ENCODE measurements at regions not wholly inside any gene's neighbourhood (a gene's known extent, or its start where the extent isn't known, plus 50 kb on each side); places are given as distances from the start of the nearest gene placed in this dataset.

GRCh38 chr12:66829660-66830325 lies 150.9 kb upstream of the GRIP1 start:
- Histone ChIP-seq H3K18ac (ENCODE audit: low read length) (no peak overlapping the region), H3K27me3 (ENCODE audit: control insufficient read depth in 3 of 3, insufficient read depth in 3 of 3, low read depth in 1 of 3, low read length in 3 of 3) (no peaks in the 10 kb centered on the region), H4K8ac (ENCODE audit: low read depth, low read length) (no peak overlapping the region), H3K27ac (replicated peaks; ENCODE audit: low read length) (no peak overlapping the region), H2AK5ac (ENCODE audit: low read depth, low read length) (no peak overlapping the region), H3K23ac (ENCODE audit: low read depth, low read length, poor library complexity) (no peak overlapping the region), H3K36me3 (replicated peaks in 1 of 2; ENCODE audit: control insufficient read depth in 2 of 2, insufficient read depth in 2 of 2, low read length in 2 of 2) (no peaks in the 10 kb centered on the region), H4K91ac (ENCODE audit: low read depth, low read length, poor library complexity) (no peak overlapping the region), H3K4ac (ENCODE audit: low read length) (no peak overlapping the region), H3K9me3 (replicated peaks in 1 of 2; ENCODE audit: control insufficient read depth in 2 of 2, insufficient read depth in 1 of 2, low read depth in 1 of 2, low read length in 2 of 2) (no peaks in the 10 kb centered on the region), H2AFZ (ENCODE audit: low read length) (no peak overlapping the region), H2BK12ac (ENCODE audit: low read length) (no peak overlapping the region), H3K14ac (ENCODE audit: low read length) (no peak overlapping the region), H3K4me1 (ENCODE audit: control insufficient read depth in 2 of 2, insufficient read depth in 1 of 2, low read depth in 1 of 2, low read length in 2 of 2) (no peaks in the 10 kb centered on the region), H3K4me3 (ENCODE audit: low read length in 2 of 2) (no peak overlapping the region), H2BK120ac (ENCODE audit: low read depth, low read length) (no peak overlapping the region), H3K4me2 (ENCODE audit: insufficient read depth, low read length, poor library complexity, severe bottlenecking) (no peak overlapping the region), H2BK5ac (ENCODE audit: low read length) (no peak overlapping the region), H2BK15ac (ENCODE audit: low read length) (no peak overlapping the region), H3K9ac (ENCODE audit: low read depth, low read length, poor library complexity) (no peak overlapping the region), H3K79me1 (ENCODE audit: low read depth, low read length) (no peaks in the 10 kb centered on the region)
- DNase-seq (ENCODE audit: low spot score): no peak
- no CpG with 5 or more reads among the region's 3 CpGs for WGBS, 2 donors (ENCODE audit: extremely low coverage in 2 of 2, insufficient read length in 2 of 2, insufficient replicate concordance in 1 of 2)

GRCh38 chr12:66831495-66831894 lies 152.6 kb upstream of the GRIP1 start:
- Histone ChIP-seq H2AFZ (ENCODE audit: low read length) (no peak overlapping the region), H3K4me2 (ENCODE audit: insufficient read depth, low read length, poor library complexity, severe bottlenecking) (no peak overlapping the region), H3K4me1 (ENCODE audit: control insufficient read depth in 2 of 2, insufficient read depth in 1 of 2, low read depth in 1 of 2, low read length in 2 of 2) (no peaks in the 10 kb centered on the region), H3K36me3 (replicated peaks in 1 of 2; ENCODE audit: control insufficient read depth in 2 of 2, insufficient read depth in 2 of 2, low read length in 2 of 2) (no peaks in the 10 kb centered on the region), H2AK5ac (ENCODE audit: low read depth, low read length) (no peak overlapping the region), H3K4me3 (ENCODE audit: low read length in 2 of 2) (no peak overlapping the region), H3K79me1 (ENCODE audit: low read depth, low read length) (no peaks in the 10 kb centered on the region), H2BK12ac (ENCODE audit: low read length) (no peak overlapping the region), H3K14ac (ENCODE audit: low read length) (no peak overlapping the region), H3K9ac (ENCODE audit: low read depth, low read length, poor library complexity) (no peak overlapping the region), H2BK15ac (ENCODE audit: low read length) (no peak overlapping the region), H4K91ac (ENCODE audit: low read depth, low read length, poor library complexity) (no peak overlapping the region), H2BK5ac (ENCODE audit: low read length) (no peak overlapping the region), H3K9me3 (replicated peaks in 1 of 2; ENCODE audit: control insufficient read depth in 2 of 2, insufficient read depth in 1 of 2, low read depth in 1 of 2, low read length in 2 of 2) (no peaks in the 10 kb centered on the region), H3K23ac (ENCODE audit: low read depth, low read length, poor library complexity) (no peak overlapping the region), H3K4ac (ENCODE audit: low read length) (no peak overlapping the region), H3K27ac (replicated peaks; ENCODE audit: low read length) (no peak overlapping the region), H2BK120ac (ENCODE audit: low read depth, low read length) (no peak overlapping the region), H3K18ac (ENCODE audit: low read length) (no peak overlapping the region), H4K8ac (ENCODE audit: low read depth, low read length) (no peak overlapping the region), H3K27me3 (ENCODE audit: control insufficient read depth in 3 of 3, insufficient read depth in 3 of 3, low read depth in 1 of 3, low read length in 3 of 3) (no peaks in the 10 kb centered on the region)
- DNase-seq (ENCODE audit: low spot score): no peak
- WGBS, 2 donors (ENCODE audit: extremely low coverage in 2 of 2, insufficient read length in 2 of 2, insufficient replicate concordance in 1 of 2): no CpG with 5 or more reads among the region's 4 CpGs

GRCh38 chr12:66832997-66833396 lies 154.1 kb upstream of the GRIP1 start:
- H3K4me2 ChIP-seq (ENCODE audit: insufficient read depth, low read length, poor library complexity, severe bottlenecking): no peak overlapping the region
- H3K18ac ChIP-seq (ENCODE audit: low read length): no peak overlapping the region
- no peak overlapping the region for H3K4me3 ChIP-seq (ENCODE audit: low read length in 2 of 2)
- H3K23ac ChIP-seq (ENCODE audit: low read depth, low read length, poor library complexity): no peak overlapping the region
- H2BK120ac ChIP-seq (ENCODE audit: low read depth, low read length): no peak overlapping the region
- DNase-seq (ENCODE audit: low spot score): no peak
- H3K9ac ChIP-seq (ENCODE audit: low read depth, low read length, poor library complexity): no peak overlapping the region
- H3K9me3 ChIP-seq (replicated peaks in 1 of 2; ENCODE audit: control insufficient read depth in 2 of 2, insufficient read depth in 1 of 2, low read depth in 1 of 2, low read length in 2 of 2): no peaks in the 10 kb centered on the region
- peaks cover 0 to 4% of the 10 kb centered on the region in 2 donors for H3K4me1 ChIP-seq (ENCODE audit: control insufficient read depth in 2 of 2, insufficient read depth in 1 of 2, low read depth in 1 of 2, low read length in 2 of 2)
- no peaks in the 10 kb centered on the region for H3K36me3 ChIP-seq (replicated peaks in 1 of 2; ENCODE audit: control insufficient read depth in 2 of 2, insufficient read depth in 2 of 2, low read length in 2 of 2)
- no peaks in the 10 kb centered on the region for H3K79me1 ChIP-seq (ENCODE audit: low read depth, low read length)
- no peak overlapping the region for H2AFZ ChIP-seq (ENCODE audit: low read length)
- no peak overlapping the region for H2BK15ac ChIP-seq (ENCODE audit: low read length)
- H4K91ac ChIP-seq (ENCODE audit: low read depth, low read length, poor library complexity): no peak overlapping the region
- no peak overlapping the region for H4K8ac ChIP-seq (ENCODE audit: low read depth, low read length)
- H2AK5ac ChIP-seq (ENCODE audit: low read depth, low read length): no peak overlapping the region
- no peak overlapping the region for H3K27ac ChIP-seq (replicated peaks; ENCODE audit: low read length)
- no peak overlapping the region for H2BK5ac ChIP-seq (ENCODE audit: low read length)
- no peak overlapping the region for H3K14ac ChIP-seq (ENCODE audit: low read length)
- H3K4ac ChIP-seq (ENCODE audit: low read length): no peak overlapping the region
- H2BK12ac ChIP-seq (ENCODE audit: low read length): no peak overlapping the region
- no CpG with 5 or more reads among the region's 2 CpGs for WGBS, 2 donors (ENCODE audit: extremely low coverage in 2 of 2, insufficient read length in 2 of 2, insufficient replicate concordance in 1 of 2)
- no peaks in the 10 kb centered on the region for H3K27me3 ChIP-seq (ENCODE audit: control insufficient read depth in 3 of 3, insufficient read depth in 3 of 3, low read depth in 1 of 3, low read length in 3 of 3)

GRCh38 chr12:66836623-66837310 lies 157.9 kb upstream of the GRIP1 start:
- WGBS, 2 donors (ENCODE audit: extremely low coverage in 2 of 2, insufficient read length in 2 of 2, insufficient replicate concordance in 1 of 2): no CpG with 5 or more reads among the region's 1 CpG
- Histone ChIP-seq H3K4me3 (ENCODE audit: low read length in 2 of 2) (no peak overlapping the region), H3K27me3 (ENCODE audit: control insufficient read depth in 3 of 3, insufficient read depth in 3 of 3, low read depth in 1 of 3, low read length in 3 of 3) (no peaks in the 10 kb centered on the region), H3K9ac (ENCODE audit: low read depth, low read length, poor library complexity) (no peak overlapping the region), H3K79me1 (ENCODE audit: low read depth, low read length) (no peaks in the 10 kb centered on the region), H2BK15ac (ENCODE audit: low read length) (no peak overlapping the region), H3K27ac (replicated peaks; ENCODE audit: low read length) (no peak overlapping the region), H2BK120ac (ENCODE audit: low read depth, low read length) (no peak overlapping the region), H3K4ac (ENCODE audit: low read length) (no peak overlapping the region), H2BK12ac (ENCODE audit: low read length) (no peak overlapping the region), H3K23ac (ENCODE audit: low read depth, low read length, poor library complexity) (no peak overlapping the region), H2BK5ac (ENCODE audit: low read length) (no peak overlapping the region), H4K8ac (ENCODE audit: low read depth, low read length) (no peak overlapping the region), H3K36me3 (replicated peaks in 1 of 2; ENCODE audit: control insufficient read depth in 2 of 2, insufficient read depth in 2 of 2, low read length in 2 of 2) (no peaks in the 10 kb centered on the region), H2AK5ac (ENCODE audit: low read depth, low read length) (no peak overlapping the region), H3K18ac (ENCODE audit: low read length) (no peak overlapping the region), H3K4me2 (ENCODE audit: insufficient read depth, low read length, poor library complexity, severe bottlenecking) (no peak overlapping the region), H4K91ac (ENCODE audit: low read depth, low read length, poor library complexity) (no peak overlapping the region), H3K4me1 (ENCODE audit: control insufficient read depth in 2 of 2, insufficient read depth in 1 of 2, low read depth in 1 of 2, low read length in 2 of 2) (peaks cover 2 to 8% of the 10 kb centered on the region in 2 donors), H2AFZ (ENCODE audit: low read length) (no peak overlapping the region), H3K14ac (ENCODE audit: low read length) (no peak overlapping the region), H3K9me3 (replicated peaks in 1 of 2; ENCODE audit: control insufficient read depth in 2 of 2, insufficient read depth in 1 of 2, low read depth in 1 of 2, low read length in 2 of 2) (no peaks in the 10 kb centered on the region)
- DNase-seq (ENCODE audit: low spot score): no peak

All from neuronal stem cell (in vitro differentiated cells).